Liver (tissue), 3 donors: ENCODE measurements at regions not wholly inside any gene's neighbourhood (a gene's known extent, or its start where the extent isn't known, plus 50 kb on each side); places are given as distances from the start of the nearest gene placed in this dataset.

ENCODE experiments used
- CTCF ChIP-seq: fragments of 150-350 bp; IDR thresholded peaks from 2 replicates; pipeline ENCODE4 v1.5.1; 2017; ENCODE audit warnings: improper control_type of control experiment, low read depth, low read length; ENCODE audit not compliant: missing input control
- EGR1 ChIP-seq, 2 donors: IDR thresholded peaks; 2 replicates each; pipeline ENCODE4 v1.6.1; 2016 to 2018; ENCODE audit warnings: antibody characterized with exemption in 2 of 2, low read depth in 2 of 2
- GABPA ChIP-seq, 2 donors: IDR thresholded peaks in 1 of 2; conservative IDR thresholded peaks in 1 of 2; 2 replicates each; pipeline ENCODE4 v1.6.1; 2016; ENCODE audit warnings: antibody characterized with exemption in 2 of 2, mild to moderate bottlenecking in 1 of 2, moderate library complexity in 1 of 2
- YY1 ChIP-seq: IDR thresholded peaks from 2 replicates; pipeline ENCODE4 v1.6.1; 2016; ENCODE audit warnings: antibody characterized with exemption, mild to moderate bottlenecking
- TF ChIP-seq, protein P1 (sequence below): IDR thresholded peaks from 2 replicates; pipeline ENCODE4 v1.6.1; 2016; ENCODE audit warnings: antibody characterized with exemption
- donor health status: healthy.
- donor health status: healthy.

GRCh38 chr3:72632129-72632528 lies 216.1 kb downstream of the SHQ1 start:
- TF ChIP-seq, protein P1, sequence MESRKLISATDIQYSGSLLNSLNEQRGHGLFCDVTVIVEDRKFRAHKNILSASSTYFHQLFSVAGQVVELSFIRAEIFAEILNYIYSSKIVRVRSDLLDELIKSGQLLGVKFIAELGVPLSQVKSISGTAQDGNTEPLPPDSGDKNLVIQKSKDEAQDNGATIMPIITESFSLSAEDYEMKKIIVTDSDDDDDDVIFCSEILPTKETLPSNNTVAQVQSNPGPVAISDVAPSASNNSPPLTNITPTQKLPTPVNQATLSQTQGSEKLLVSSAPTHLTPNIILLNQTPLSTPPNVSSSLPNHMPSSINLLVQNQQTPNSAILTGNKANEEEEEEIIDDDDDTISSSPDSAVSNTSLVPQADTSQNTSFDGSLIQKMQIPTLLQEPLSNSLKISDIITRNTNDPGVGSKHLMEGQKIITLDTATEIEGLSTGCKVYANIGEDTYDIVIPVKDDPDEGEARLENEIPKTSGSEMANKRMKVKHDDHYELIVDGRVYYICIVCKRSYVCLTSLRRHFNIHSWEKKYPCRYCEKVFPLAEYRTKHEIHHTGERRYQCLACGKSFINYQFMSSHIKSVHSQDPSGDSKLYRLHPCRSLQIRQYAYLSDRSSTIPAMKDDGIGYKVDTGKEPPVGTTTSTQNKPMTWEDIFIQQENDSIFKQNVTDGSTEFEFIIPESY = no peak
- no peak for TF ChIP-seq CTCF
- no peak for TF ChIP-seq YY1
- TF ChIP-seq EGR1 (IDR thresholded peaks at IDR 0.05; ENCODE audit: low read depth in 2 of 2) = no peak
- no peak for TF ChIP-seq GABPA (IDR thresholded peaks at IDR 0.05 in 1 of 2, conservative IDR thresholded peaks at IDR 0.05 in 1 of 2)
